CD4-positive, alpha-beta T cell treated with Interleukin-17A for 4 hours (primary cell): ENCODE measurements at regions not wholly inside any gene's neighbourhood (a gene's known extent, or its start where the extent isn't known, plus 50 kb on each side); places are given as distances from the start of the nearest gene placed in this dataset.

Source experiments
- DNase-seq: peaks from one replicate; pipeline ENCODE4 v3.0.0-alpha.2; 2020; ENCODE audit warnings: mixed read lengths

- no peak for DNase-seq
Observed at GRCh38 chr6:145368075-145368474, 367.2 kb downstream of the EPM2A start.

GRCh38 chr6:145370559-145370958, 364.8 kb downstream of the EPM2A start:
- no peak for DNase-seq

- DNase-seq: peak; percentile 3
Observed at GRCh38 chr6:145372671-145373151, 362.6 kb downstream of the EPM2A start.

- DNase-seq: no peak
Observed at GRCh38 chr6:145373826-145374225, 361.5 kb downstream of the EPM2A start.

GRCh38 chr6:145374570-145374969, 360.8 kb downstream of the EPM2A start:
- DNase-seq: no peak

GRCh38 chr6:145375502-145375901, 359.8 kb downstream of the EPM2A start:
- DNase-seq: no peak

- no peak for DNase-seq
Observed at GRCh38 chr6:145380186-145380585, 355.1 kb downstream of the EPM2A start.

GRCh38 chr6:145381941-145382340, 353.4 kb downstream of the EPM2A start:
- no peak for DNase-seq

- no peak for DNase-seq
Observed at GRCh38 chr6:145383428-145383827, 351.9 kb downstream of the EPM2A start.

GRCh38 chr6:145384503-145384902, 350.8 kb downstream of the EPM2A start:
- DNase-seq: no peak

GRCh38 chr6:145396499-145396898, 338.8 kb downstream of the EPM2A start:
- DNase-seq: no peak

GRCh38 chr6:145400508-145400907, 334.8 kb downstream of the EPM2A start:
- no peak for DNase-seq

- DNase-seq: no peak
Observed at GRCh38 chr6:145405006-145405551, 330.2 kb downstream of the EPM2A start.

GRCh38 chr6:145406783-145407182, 328.5 kb downstream of the EPM2A start:
- DNase-seq: no peak

- no peak for DNase-seq
Observed at GRCh38 chr6:145415616-145416015, 319.7 kb downstream of the EPM2A start.

- DNase-seq: no peak
Observed at GRCh38 chr6:145420599-145420998, 314.7 kb downstream of the EPM2A start.

GRCh38 chr6:145423936-145424335, 311.4 kb downstream of the EPM2A start:
- DNase-seq: no peak

- DNase-seq: no peak
Observed at GRCh38 chr6:145427232-145427631, 308.1 kb downstream of the EPM2A start.

- no peak for DNase-seq
Observed at GRCh38 chr6:145428706-145429105, 306.6 kb downstream of the EPM2A start.

GRCh38 chr6:145442110-145442509, 293.2 kb downstream of the EPM2A start:
- DNase-seq: no peak

GRCh38 chr6:145445674-145446073, 289.6 kb downstream of the EPM2A start:
- DNase-seq: no peak

GRCh38 chr6:145451029-145451428, 284.3 kb downstream of the EPM2A start:
- DNase-seq: no peak

GRCh38 chr6:145453376-145453775, 281.9 kb downstream of the EPM2A start:
- no peak for DNase-seq

- DNase-seq: no peak
Observed at GRCh38 chr6:145454006-145454405, 281.3 kb downstream of the EPM2A start.

- DNase-seq: no peak
Observed at GRCh38 chr6:145457556-145457955, 277.8 kb downstream of the EPM2A start.
